Inflammatory macrophage treated with lipopolysaccharide for 1 hour (primary cell): ENCODE measurements at regions not wholly inside any gene's neighbourhood (a gene's known extent, or its start where the extent isn't known, plus 50 kb on each side); places are given as distances from the start of the nearest gene placed in this dataset.

Experiments
- DNase-seq, 2 donors: peaks; one replicate each; pipeline ENCODE4 v3.0.0-alpha.2; 2020 to 2022

DNA sequence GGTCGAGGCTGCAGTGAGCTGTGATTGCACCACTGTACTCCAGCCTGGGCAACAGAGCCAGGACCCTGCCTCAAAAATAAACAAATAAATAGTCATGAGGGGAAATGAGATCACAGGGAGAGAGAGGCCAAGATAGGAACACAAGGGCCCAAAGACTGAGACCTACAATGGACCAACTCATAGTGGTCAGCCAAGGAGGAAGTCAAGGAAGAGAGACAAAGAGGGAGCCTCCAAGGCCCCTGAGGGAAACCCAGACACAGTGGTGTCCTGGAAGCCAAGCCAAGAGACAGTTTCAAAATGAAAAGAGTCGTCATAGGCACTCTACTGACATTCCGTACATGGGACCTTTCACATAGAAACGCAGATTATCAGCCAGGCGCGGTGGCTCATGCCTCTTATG is 153.3 kb downstream of the BCOR start:
- no peak for DNase-seq

DNA sequence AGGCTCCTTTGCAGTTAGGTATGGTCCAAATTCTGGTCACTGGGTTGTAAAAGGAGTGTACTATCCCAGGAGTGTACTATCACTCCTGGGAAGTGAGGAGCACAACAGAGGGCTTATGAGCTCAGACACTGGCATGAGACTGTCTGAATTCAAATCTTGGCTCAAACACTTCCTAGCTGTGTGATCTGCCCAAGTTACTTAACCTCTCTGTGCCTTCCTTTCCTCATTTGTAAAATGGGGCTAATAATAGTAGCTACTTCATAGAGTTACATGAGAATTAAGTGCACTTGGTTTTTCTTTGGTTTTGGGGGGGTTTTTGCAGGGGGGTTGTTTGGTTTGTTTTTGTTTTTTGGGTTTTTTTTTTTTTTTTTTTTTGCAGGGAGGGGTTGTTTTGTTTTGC is 152.0 kb downstream of the BCOR start:
- DNase-seq, result no peak

DNA sequence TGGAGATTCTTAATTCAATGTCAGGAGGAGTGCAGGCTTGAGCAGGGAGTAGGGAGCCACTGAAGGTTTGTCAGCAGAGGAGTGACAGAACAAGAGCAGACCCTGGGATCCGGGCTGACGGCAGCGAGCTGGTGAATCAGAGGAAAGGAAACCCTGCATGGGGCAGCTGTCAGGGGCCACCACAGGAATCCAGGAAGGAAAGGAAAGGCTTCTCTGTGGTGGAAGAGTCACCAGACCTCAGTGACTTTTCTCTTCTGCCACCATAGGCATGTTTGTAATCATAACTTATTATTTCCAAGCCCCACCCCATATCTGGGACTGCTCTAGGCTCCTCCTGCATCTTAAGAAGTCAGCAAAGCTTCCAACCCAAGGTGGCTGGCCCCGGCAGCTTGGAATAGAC is 150.9 kb downstream of the BCOR start:
- DNase-seq, result no peak

- DNase-seq, result no peak
These were observed 149.2 kb downstream of the BCOR start for GRCh38 chrX:39948582-39948981.

GRCh38 chrX:39950018-39950688 is 147.6 kb downstream of the BCOR start:
- DNase-seq, result no peak

GRCh38 chrX:39952989-39953388 is 144.8 kb downstream of the BCOR start:
- no peak for DNase-seq

GRCh38 chrX:39953879-39954278 is 143.9 kb downstream of the BCOR start:
- no peak for DNase-seq

DNA sequence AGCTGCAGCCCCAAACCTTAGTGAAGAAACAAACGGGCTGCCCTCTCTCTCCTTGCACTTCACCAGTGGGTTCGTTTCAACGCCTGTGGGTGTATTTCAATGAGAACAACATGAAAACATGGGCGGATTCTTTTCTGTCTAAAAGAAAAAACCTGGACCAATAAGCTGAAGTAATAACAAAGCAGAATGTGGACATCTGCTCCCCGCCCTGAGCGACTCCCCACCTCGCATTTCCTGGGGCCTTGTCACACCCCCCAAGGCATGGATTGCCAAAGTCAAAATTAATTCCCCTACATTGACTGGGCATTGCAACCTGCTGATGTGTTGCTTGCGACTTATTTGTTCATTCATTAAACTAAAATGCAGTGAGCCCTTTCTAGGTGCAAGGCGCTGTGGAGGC is 142.9 kb downstream of the BCOR start:
- no peak for DNase-seq

DNA sequence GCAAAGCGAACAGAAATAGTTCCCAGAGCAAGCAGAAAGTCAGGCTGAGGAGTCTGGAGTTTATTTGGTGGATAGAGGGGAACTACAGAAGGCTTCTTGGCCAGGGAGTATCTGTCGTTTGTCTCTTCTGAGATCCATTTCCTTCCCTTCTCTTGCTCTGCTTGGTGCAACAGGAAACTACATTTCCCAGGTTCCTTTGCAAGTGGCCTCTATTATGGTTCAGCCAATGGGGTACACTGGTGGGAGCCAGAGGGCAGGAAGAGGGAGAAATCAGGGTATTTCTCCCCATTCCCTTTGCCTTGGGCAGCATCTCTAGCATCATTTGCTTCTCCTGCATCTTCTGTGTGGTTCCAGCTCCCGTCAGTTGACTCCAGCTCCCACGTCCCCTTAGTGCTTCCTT is 142.1 kb downstream of the BCOR start:
- no peak for DNase-seq

- DNase-seq, result no peak
These were observed 140.9 kb downstream of the BCOR start for GRCh38 chrX:39956803-39957394.

DNA sequence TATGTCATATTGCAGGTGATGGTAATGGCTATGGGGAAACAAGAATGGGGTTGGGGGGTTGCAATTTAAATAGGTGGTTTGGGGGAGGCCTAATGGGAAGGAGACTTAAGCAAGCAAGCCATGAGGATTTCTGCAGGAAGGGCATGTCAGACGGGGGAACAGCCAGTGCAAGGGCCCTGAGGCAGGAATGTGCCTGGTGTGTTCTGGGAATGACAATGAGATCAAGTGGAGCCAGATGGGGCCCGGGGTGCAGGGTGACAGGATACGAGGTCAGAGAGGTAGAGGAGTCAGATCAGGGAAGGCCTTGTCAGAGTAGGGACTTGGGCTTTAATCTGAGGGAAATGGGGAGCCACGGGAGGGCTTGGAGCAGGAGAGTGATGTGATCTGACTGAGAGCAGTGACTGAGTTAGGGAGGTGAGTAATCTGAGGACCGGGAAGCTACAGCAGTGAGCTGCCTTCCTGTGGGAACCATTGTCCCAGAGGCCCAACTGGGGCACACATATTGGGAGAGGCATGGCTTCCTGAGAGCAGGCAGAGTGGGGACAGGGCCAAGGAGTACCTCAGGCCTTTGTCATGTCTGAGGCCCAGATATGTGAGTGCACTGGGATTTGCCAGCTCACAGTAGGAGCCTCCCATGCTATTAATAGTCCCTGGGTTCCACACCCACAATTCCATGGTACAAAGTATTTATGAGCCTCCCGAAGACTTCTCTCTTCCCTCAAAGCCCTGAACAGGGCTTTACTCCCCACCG is 139.8 kb downstream of the BCOR start:
- DNase-seq, result no peak

- DNase-seq, result no peak
These were observed 138.9 kb downstream of the BCOR start for GRCh38 chrX:39958850-39959249.

GRCh38 chrX:39960219-39960618 is 137.5 kb downstream of the BCOR start:
- no peak for DNase-seq

DNA sequence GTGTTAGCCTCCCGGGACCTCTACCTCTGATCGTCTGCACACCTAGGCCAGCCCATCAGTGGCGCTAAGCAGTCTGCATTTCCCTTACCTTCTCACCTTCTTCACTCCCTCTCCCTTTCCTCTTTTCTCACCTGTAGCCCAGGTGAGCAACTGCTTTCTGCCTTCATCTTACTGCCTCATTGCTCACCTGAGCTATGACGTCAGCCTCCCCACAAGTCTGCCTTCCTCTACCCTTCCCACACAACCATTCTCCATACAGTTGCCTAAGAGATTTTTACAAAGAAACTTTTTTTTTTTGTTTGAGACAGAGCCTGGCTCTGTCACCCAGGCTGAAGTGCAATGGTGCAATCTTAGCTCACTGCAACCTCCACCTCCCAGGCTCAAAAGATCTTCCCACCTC is 136.3 kb downstream of the BCOR start:
- DNase-seq, result no peak

DNA sequence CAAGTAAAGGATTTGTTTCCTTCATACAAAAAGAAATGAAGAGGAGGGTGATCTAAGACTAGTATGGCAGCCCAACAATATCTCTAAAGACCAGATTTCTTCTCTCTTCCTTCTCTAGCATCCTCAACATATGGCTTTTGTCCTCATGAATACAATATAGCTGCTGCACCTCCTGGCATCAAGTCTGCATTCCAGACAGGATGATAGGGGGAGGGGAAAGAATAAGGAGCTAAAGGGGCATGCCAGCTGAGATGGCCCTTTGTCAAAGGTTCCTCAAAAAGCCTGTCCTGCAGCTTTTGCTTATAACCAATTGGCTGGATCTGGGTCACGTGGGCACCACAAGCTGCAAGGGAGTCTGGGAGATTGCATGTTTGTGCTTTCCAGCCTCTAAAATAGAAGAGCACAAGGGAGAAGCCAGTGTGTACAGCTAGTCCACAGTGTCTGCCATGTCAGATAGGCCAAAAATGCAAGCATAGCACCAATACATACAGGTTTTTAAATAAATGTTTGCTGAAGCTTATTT is 132.6 kb downstream of the BCOR start:
- DNase-seq, result no peak

- DNase-seq, result peak in 1 of 2 donors; percentile 6
These were observed 131.6 kb downstream of the BCOR start for GRCh38 chrX:39966176-39966575.

GRCh38 chrX:39967348-39967747 is 130.4 kb downstream of the BCOR start:
- DNase-seq, result no peak

DNA sequence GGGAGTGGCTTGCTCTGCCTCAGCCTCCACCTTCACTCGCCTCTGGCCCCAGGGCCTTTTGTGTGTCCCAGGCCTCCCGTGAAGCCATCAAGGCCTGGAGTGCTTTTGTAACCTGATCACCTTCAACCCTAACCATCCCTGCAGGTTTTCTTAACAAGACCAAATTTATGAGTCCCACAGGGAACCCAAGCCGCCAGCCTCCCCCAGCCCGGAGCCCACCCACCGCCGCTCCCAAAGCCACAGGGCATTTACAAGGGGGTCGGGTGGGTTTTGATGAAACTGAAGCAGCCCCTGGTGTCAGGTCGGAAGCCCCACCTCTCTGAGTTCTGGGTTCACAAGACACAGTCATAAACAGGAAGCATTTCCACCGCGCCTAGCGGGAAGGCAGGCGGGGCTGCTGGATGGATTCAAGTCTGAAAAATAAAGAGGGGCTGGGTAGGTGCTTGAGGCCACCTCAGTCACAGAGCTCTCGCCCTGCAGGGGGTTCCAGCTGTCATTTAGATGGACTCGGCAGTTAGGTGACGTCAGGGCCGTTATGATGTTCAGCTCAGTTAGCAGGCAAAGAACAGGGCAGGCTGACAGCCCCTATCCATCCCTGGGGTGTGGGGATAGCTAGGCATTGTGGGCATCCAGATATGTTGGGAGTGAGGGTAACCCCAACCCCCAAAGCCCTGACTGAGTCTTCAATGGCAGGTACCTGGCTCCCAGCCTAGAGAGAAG is 128.5 kb downstream of the BCOR start:
- no peak for DNase-seq

GRCh38 chrX:39969819-39970504 is 127.8 kb downstream of the BCOR start:
- DNase-seq, result no peak

- DNase-seq, result no peak
These were observed 126.0 kb downstream of the BCOR start for GRCh38 chrX:39971760-39972159.

GRCh38 chrX:39972340-39972739 is 125.4 kb downstream of the BCOR start:
- no peak for DNase-seq

- no peak for DNase-seq
These were observed 123.9 kb downstream of the BCOR start for GRCh38 chrX:39973810-39974209.

- DNase-seq, result no peak
These were observed 123.5 kb downstream of the BCOR start for GRCh38 chrX:39974270-39974669.
